ENCODE measurements at regions not wholly inside any gene's neighbourhood (a gene's known extent, or its start where the extent isn't known, plus 50 kb on each side); places are given as distances from the start of the nearest gene placed in this dataset.
"Not testable (repeated sequence)": the region's sequence is repeated elsewhere in the genome, so short reads cannot be mapped to it uniquely, and the experiment has no call there.

DNA sequence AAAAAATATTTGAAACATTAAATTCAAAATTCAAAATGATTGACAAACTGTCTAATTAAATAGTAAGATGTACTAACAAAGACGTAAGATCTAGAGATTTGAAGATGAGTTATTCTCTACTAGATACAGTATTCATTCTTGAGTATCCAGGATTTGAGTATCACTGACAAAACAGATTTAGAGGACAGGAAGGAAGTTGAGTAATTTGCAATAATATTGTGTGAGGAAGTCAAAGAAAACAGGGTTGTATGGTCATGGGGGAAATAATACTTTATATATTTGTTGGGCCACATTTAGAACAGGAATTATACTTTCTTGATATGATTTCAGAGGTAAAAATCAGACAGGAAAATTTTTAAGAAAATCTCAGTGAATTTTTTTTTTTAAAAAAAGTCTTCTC is 393.1 kb upstream of the CDIN1 start (continued):
- TF ChIP-seq ZNF518A (tag by site-specific recombination; conservative IDR thresholded peaks at IDR 0.05; ENCODE audit: low read depth) (no peak), ZNF140 (tag by site-specific recombination; IDR thresholded peaks at IDR 0.05) (no peak), ZNF473 (tag by site-specific recombination; IDR thresholded peaks at IDR 0.05) (no peak)

DNA sequence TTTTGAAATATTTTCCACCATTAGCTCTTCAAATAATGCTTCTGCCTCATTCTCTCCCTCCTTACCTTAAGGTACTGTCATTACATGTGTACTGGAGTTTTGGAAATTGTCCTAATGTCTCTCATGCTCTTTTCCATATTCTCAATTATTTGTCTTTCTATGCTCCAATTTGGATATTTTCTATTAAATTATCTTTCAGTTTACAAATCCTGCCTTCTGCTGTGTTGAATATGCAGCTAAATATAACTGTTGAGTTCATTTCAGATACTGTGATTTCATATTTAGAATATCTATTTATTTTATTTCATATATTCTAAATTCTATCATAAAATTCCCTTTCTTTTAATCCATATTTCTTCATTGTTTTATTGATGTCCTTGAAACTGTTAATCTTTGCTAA is 388.0 kb upstream of the CDIN1 start:
- Histone ChIP-seq H3K9me3 (ENCODE audit: control insufficient read depth, insufficient read depth, low read depth, low read length) (no peaks in the 10 kb centered on the region), H3K36me3 (ENCODE audit: control insufficient read depth in 2 of 2, insufficient read depth in 1 of 2, low read length in 2 of 2) (no peaks in the 10 kb centered on the region), H3K4me1 (ENCODE audit: control insufficient read depth, insufficient read depth, low read length) (no peaks in the 10 kb centered on the region), H3K4me3 (ENCODE audit: low read depth, low read length) (no peak overlapping the region), H3K27ac (ENCODE audit: extremely low read depth, low read depth, low read length) (no peak overlapping the region)
- TF ChIP-seq SP2 (tag by site-specific recombination; IDR thresholded peaks at IDR 0.05) = no peak
- TF ChIP-seq ZFP37 (tag by site-specific recombination; IDR thresholded peaks at IDR 0.05) = no peak
- TF ChIP-seq YY2 (tag by site-specific recombination; IDR thresholded peaks at IDR 0.05) = no peak
- no peak for TF ChIP-seq ZNF510 (tag by site-specific recombination; IDR thresholded peaks at IDR 0.05; ENCODE audit: insufficient replicate concordance)
- TF ChIP-seq ZNF645 (tag by site-specific recombination; IDR thresholded peaks at IDR 0.05) = no peak
- no peak for TF ChIP-seq ZNF518A (tag by site-specific recombination; conservative IDR thresholded peaks at IDR 0.05; ENCODE audit: low read depth)
- TF ChIP-seq ZBTB17 (tag by site-specific recombination; IDR thresholded peaks at IDR 0.05) = no peak
- no peak for TF ChIP-seq ZNF292 (tag by site-specific recombination; IDR thresholded peaks at IDR 0.05; ENCODE audit: borderline replicate concordance, low read depth)
- no peak for TF ChIP-seq ZNF138 (tag by site-specific recombination; IDR thresholded peaks at IDR 0.05; ENCODE audit: borderline replicate concordance)
- ChIA-PET POLR2A (no interaction called here), CTCF (interaction anchor here (0.7 kb wide), 1 partner anchor 685 kb away, joined by 4 read pairs; no protein-coding TSS in a partner anchor)

GRCh38 chr15:36195361-36196007 is 383.9 kb upstream of the CDIN1 start:
- H3K4me1 ChIP-seq (ENCODE audit: control insufficient read depth, insufficient read depth, low read length); H3K36me3 ChIP-seq (ENCODE audit: control insufficient read depth in 2 of 2, insufficient read depth in 1 of 2, low read length in 2 of 2); H3K9me3 ChIP-seq (ENCODE audit: control insufficient read depth, insufficient read depth, low read depth, low read length); CTCF ChIA-PET; H3K4me3 ChIP-seq (ENCODE audit: low read depth, low read length); H3K27ac ChIP-seq (ENCODE audit: extremely low read depth, low read depth, low read length); POLR2A ChIA-PET: not testable (repeated sequence)

Data from HEK293 (cell line).